Lung (tissue), 11 donors: ENCODE measurements at regions not wholly inside any gene's neighbourhood (a gene's known extent, or its start where the extent isn't known, plus 50 kb on each side); places are given as distances from the start of the nearest gene placed in this dataset.

Source experiments
- ATAC-seq: fragments of 200-7000 bp; cut with Tn5 transposase; one replicate; pipeline ENCODE4 v1.9.1; 2020; ENCODE audit warnings: moderate number of reproducible peaks; ENCODE audit not compliant: insufficient read depth, low FRiP score
- DNase-seq, 3 donors: peaks; one replicate each; pipeline ENCODE4 v3.0.0-alpha.2; 2013 to 2017
- H3K27ac ChIP-seq, 2 donors: one replicate each; pipeline ENCODE4 v1.5.1; 2013; ENCODE audit warnings: mild to moderate bottlenecking in 2 of 2, moderate library complexity in 2 of 2, control low read depth in 1 of 2, inconsistent platforms in 1 of 2, low read depth in 1 of 2, low read length in 1 of 2
- H3K27me3 ChIP-seq, 3 donors: one replicate each; pipeline ENCODE4 v1.5.1; 2013; ENCODE audit warnings: low read length in 2 of 3; ENCODE audit not compliant: control insufficient read depth in 3 of 3, insufficient read depth in 3 of 3
- H3K36me3 ChIP-seq, 4 donors: one replicate each; pipeline ENCODE4 v1.5.1; 2013; ENCODE audit warnings: low read length in 4 of 4, mild to moderate bottlenecking in 1 of 4, moderate library complexity in 1 of 4; ENCODE audit not compliant: control insufficient read depth in 4 of 4, insufficient read depth in 4 of 4
- H3K4me1 ChIP-seq, 5 donors: one replicate each; pipeline ENCODE4 v1.5.1; 2013; ENCODE audit warnings: low read length in 5 of 5, mild to moderate bottlenecking in 2 of 5, moderate library complexity in 1 of 5; ENCODE audit not compliant: control insufficient read depth in 5 of 5, insufficient read depth in 5 of 5
- H3K4me3 ChIP-seq: one replicate; pipeline ENCODE4 v1.5.1; 2013; ENCODE audit warnings: mild to moderate bottlenecking, control low read depth, moderate library complexity
- H3K9ac ChIP-seq, 2 donors: one replicate each; pipeline ENCODE4 v1.5.1; 2013; ENCODE audit warnings: low read length in 2 of 2, control low read depth in 1 of 2; ENCODE audit not compliant: insufficient read depth in 1 of 2
- H3K9me3 ChIP-seq, 4 donors: one replicate each; pipeline ENCODE4 v1.5.1; 2013; ENCODE audit warnings: low read length in 3 of 4, mild to moderate bottlenecking in 1 of 4, moderate library complexity in 1 of 4; ENCODE audit not compliant: control insufficient read depth in 4 of 4, insufficient read depth in 3 of 4
- WGBS, 2 donors: extraction: QIAGEN DNeasy Blood & Tissue Kit; methylation state at CpG; one replicate each; pipeline ENCODE4 v1.1.7; 2013; 5-methylcytosine and 5-hydroxymethylcytosine counted together
- TF ChIP-seq, protein P1 (sequence below): IDR thresholded peaks from 2 replicates; pipeline ENCODE4 v1.5.1; 2012; ENCODE audit warnings: mild to moderate bottlenecking; ENCODE audit errors: control extremely low read depth, extremely low read depth
- donor health status: control.
- donor health status: control.
- donor health status: Bipolar disorder and iron deficiency.
- donor health status: healthy.
- donor health status: DM: yes; HTN: yes; CAD: no.

DNA sequence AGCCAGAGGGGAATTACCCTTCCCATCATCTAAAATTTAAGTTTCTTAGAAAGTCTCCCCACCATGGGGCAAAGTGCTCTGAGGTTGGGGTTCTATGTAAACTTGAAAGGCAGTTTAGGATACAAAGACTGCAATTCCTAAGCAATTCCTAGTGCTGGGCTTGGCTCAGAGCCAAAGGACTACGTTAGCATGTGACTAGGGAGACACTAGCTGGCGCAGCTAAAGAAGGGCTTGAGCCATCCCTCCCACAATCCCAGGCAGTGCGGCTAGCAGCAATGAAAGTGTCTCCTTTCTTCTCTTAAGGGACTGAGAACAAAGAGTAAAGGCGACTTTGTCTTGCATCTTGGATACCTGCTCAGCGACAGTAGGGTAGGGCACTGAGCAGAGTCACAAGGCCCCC lies 306.6 kb upstream of the FKBP1C start:
- H3K36me3 ChIP-seq = no peaks in the 10 kb centered on the region
- no peak overlapping the region for H3K27ac ChIP-seq
- no peaks in the 10 kb centered on the region for H3K4me1 ChIP-seq
- ATAC-seq (no peak), DNase-seq (no peak)
- H3K27me3 ChIP-seq = no peaks in the 10 kb centered on the region
- no peaks in the 10 kb centered on the region for H3K9me3 ChIP-seq
- TF ChIP-seq, protein P1, sequence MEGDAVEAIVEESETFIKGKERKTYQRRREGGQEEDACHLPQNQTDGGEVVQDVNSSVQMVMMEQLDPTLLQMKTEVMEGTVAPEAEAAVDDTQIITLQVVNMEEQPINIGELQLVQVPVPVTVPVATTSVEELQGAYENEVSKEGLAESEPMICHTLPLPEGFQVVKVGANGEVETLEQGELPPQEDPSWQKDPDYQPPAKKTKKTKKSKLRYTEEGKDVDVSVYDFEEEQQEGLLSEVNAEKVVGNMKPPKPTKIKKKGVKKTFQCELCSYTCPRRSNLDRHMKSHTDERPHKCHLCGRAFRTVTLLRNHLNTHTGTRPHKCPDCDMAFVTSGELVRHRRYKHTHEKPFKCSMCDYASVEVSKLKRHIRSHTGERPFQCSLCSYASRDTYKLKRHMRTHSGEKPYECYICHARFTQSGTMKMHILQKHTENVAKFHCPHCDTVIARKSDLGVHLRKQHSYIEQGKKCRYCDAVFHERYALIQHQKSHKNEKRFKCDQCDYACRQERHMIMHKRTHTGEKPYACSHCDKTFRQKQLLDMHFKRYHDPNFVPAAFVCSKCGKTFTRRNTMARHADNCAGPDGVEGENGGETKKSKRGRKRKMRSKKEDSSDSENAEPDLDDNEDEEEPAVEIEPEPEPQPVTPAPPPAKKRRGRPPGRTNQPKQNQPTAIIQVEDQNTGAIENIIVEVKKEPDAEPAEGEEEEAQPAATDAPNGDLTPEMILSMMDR = no peak
- no peak overlapping the region for H3K4me3 ChIP-seq
- no peak overlapping the region for H3K9ac ChIP-seq
- 81 to 87% methylated on average over 5 of the region's 5 CpGs for WGBS, 2 donors

DNA sequence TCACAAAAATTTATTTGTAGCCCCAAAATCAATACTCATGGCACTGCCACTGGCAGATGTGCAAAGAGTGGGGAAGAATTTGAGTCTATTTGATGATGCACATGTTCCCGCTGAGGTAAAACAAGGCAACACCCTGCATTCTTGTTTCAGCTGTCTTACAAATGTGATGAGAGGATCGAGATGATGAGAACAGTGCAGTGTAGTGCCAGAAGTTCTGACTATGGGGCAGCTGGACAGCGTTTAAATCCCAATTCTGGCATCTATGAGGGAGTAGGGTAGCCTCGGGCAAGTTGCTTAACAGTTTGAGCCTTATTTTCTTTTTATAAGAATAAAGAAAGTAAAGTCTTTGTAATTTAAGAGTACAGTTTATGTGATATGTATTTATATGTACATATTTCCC lies 296.7 kb upstream of the FKBP1C start:
- no peak for ATAC-seq
- no peaks in the 10 kb centered on the region for H3K27me3 ChIP-seq
- H3K27ac ChIP-seq = no peak overlapping the region
- 75 to 82% methylated on average over 4 of the region's 4 CpGs for WGBS, 2 donors
- no peaks in the 10 kb centered on the region for H3K9me3 ChIP-seq
- DNase-seq = no peak
- H3K4me3 ChIP-seq = no peak overlapping the region
- H3K4me1 ChIP-seq = no peaks in the 10 kb centered on the region
- H3K9ac ChIP-seq = no peak overlapping the region
- TF ChIP-seq, protein P1 = no peak
- no peaks in the 10 kb centered on the region for H3K36me3 ChIP-seq

DNA sequence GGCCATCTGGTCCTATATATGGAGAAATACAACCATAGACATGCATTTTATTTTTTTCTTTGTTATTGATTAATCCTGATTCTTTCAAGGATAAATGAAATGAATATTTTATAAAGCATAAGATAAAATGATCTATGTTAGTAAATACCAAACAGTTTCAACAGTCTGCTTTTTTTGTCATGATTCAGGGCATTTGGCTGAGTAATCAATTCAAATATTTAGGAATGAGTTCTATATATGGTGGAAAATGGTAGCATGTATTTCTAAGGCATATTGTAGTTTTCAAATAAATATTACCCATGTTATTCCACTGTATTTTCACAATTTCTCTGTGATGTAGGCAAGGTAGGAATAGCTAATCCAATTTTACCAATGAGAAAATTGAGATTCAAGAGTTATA lies 287.5 kb upstream of the FKBP1C start:
- ATAC-seq = no peak

DNA sequence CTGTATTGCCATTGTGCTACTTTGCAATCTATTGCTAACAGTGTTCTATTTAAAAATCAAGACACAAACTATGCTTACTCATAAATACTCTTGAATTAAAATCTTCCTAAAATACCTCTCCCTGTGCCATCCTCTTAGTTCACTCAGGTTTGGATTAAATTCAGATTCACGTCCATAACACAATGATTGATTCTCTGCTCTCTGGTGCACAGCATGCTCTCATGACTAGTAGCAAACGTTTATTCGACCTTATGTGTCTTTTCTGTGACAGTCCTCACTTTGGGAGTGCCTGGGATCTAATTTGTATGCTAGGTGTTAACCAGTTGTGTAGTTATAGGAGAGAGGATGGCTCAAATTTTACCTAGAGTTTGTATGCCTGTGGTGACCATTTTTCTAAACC lies 270.4 kb upstream of the FKBP1C start:
- no peaks in the 10 kb centered on the region for H3K36me3 ChIP-seq
- no peak overlapping the region for H3K4me3 ChIP-seq
- no peak overlapping the region for H3K27ac ChIP-seq
- peaks cover 0 to 8% (median 2%) of the 10 kb centered on the region in 4 donors for H3K9me3 ChIP-seq
- no peaks in the 10 kb centered on the region for H3K27me3 ChIP-seq
- no peak overlapping the region for H3K9ac ChIP-seq
- no peak for DNase-seq
- TF ChIP-seq, protein P1 = no peak
- no peak for ATAC-seq
- WGBS, 2 donors = 48 to 62% methylated on average over 3 of the region's 3 CpGs
- no peaks in the 10 kb centered on the region for H3K4me1 ChIP-seq

More for the DNA sequence above, 287.5 kb upstream of the FKBP1C start:
- DNase-seq = no peak
- no peaks in the 10 kb centered on the region for H3K9me3 ChIP-seq
- H3K27me3 ChIP-seq = no peaks in the 10 kb centered on the region
- no peak overlapping the region for H3K27ac ChIP-seq
- TF ChIP-seq, protein P1 = no peak
- no peak overlapping the region for H3K4me3 ChIP-seq
- no peaks in the 10 kb centered on the region for H3K36me3 ChIP-seq
- no peak overlapping the region for H3K9ac ChIP-seq
- no peaks in the 10 kb centered on the region for H3K4me1 ChIP-seq
